ACHN (cell line): ENCODE measurements at regions not wholly inside any gene's neighbourhood (a gene's known extent, or its start where the extent isn't known, plus 50 kb on each side); places are given as distances from the start of the nearest gene placed in this dataset.
"Not testable (repeated sequence)": the region's sequence is repeated elsewhere in the genome, so short reads cannot be mapped to it uniquely, and the experiment has no call there.

ENCODE experiments used
- DNase-seq: peaks from one replicate; pipeline ENCODE4 v3.0.0-alpha.2; 2015
- in situ Hi-C: cut with HindIII; loops from 2 replicates; pipeline ENCODE4 v1.10.0; 2017; ENCODE audit warnings: low sequenced_read_pairs, low pct_ligation_motif_present, low pct_unique_long_range_greater_than_20kb

DNA sequence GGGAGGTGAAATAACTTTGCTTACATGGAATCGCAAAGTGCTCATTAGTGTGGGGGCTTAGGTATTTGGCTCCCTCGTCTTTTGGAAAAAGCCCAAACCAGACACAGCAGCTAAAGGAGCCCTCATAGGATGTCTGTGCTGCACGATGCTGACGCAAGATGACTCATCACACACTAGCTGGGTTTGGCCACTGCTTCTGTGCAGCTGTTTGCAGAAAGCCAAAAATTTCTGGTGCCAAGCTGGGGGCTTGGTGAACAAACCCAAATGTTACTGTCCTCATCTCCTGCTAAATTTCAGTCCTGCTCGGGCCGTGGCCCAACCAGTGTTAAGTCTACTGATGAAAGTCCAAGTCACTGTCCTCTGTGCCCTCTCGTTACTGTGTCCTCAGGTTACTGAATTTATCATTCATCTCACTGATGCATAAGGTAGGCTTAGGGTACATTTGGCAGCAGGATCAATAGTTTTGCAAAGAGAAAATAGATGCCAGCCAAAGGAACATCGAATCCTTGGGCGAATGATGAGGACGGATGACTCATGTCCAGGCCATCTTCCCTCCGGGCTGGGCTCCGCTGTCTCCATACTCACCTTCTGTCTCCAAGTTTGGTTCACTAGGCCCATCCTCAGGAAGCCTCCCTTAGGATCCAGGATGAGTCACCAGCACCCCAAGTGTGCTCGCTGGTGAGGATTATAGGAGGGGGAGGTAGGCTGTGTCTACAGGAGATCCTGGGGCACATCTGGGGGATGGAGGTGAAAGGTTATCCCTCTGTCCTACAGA lies 177.7 kb downstream of the ADSS2 start:
- in situ Hi-C loops: no loop called here

GRCh38 chr1:244276646-244277045 lies 175.1 kb downstream of the ADSS2 start:
- DNase-seq: no peak
- in situ Hi-C loops: no loop called here

More for the DNA sequence above, 177.7 kb downstream of the ADSS2 start:
- peak; percentile 91 for DNase-seq

GRCh38 chr1:244280201-244280600 lies 171.5 kb downstream of the ADSS2 start:
- in situ Hi-C loops: no loop called here
- no peak for DNase-seq

- DNase-seq: no peak
- in situ Hi-C loops: no loop called here
Observed at GRCh38 chr1:244280859-244281258, 170.8 kb downstream of the ADSS2 start.

- DNase-seq: no peak
- in situ Hi-C loops: no loop called here
Observed at GRCh38 chr1:244283772-244284171, 167.9 kb downstream of the ADSS2 start.

GRCh38 chr1:244284641-244285156 lies 167.0 kb downstream of the ADSS2 start:
- DNase-seq: no peak
- in situ Hi-C loops: no loop called here

GRCh38 chr1:244286341-244286740 lies 165.4 kb downstream of the ADSS2 start:
- in situ Hi-C loops: no loop called here
- DNase-seq: no peak

- in situ Hi-C loops: no loop called here
- DNase-seq: no peak
Observed at GRCh38 chr1:244287726-244288125, 164.0 kb downstream of the ADSS2 start.

GRCh38 chr1:244288663-244289062 lies 163.0 kb downstream of the ADSS2 start:
- in situ Hi-C loops: no loop called here
- DNase-seq: no peak

DNA sequence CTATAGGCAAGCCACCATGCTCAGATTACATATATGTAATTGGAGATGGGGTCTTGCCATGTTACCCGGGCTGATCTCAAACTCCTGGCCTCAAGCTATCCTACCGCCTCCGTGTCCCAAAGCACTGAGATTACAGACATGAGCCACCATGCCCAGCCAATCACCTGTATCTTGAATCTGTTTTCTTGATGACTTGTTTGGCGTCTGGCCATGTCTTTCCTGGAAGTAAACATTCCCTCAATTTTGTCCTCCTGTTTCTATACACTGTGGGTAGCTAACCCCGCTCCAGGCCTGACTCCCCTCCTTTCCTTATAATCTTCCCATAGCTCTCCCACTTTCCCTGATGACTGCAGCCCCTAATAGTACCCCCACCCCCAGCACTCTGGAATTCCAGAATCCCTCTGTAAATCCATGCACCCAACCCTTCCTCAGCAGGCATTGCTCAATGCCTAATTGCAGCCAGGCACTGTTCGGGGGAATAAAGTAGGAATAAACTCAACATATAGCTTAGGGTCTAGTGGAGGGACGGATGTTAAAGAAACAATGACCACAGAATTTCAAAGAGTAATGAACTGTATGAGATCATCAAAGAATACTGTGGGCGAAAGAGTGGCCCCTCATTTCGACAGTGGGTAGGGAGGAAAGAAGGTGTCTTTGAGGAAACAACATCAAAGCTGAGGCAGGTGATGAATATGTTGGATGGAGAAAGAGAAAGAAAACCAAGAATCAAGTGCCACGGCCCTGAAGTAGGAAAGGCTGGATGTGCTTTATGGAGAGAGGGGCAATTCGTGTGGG lies 161.5 kb downstream of the ADSS2 start:
- in situ Hi-C loops: no loop called here
- DNase-seq: no peak

GRCh38 chr1:244291236-244292201 lies 160.2 kb downstream of the ADSS2 start:
- in situ Hi-C loops: no loop called here
- no peak for DNase-seq

- DNase-seq: no peak
- in situ Hi-C loops: no loop called here
Observed at GRCh38 chr1:244294599-244295224, 157.0 kb downstream of the ADSS2 start.

DNA sequence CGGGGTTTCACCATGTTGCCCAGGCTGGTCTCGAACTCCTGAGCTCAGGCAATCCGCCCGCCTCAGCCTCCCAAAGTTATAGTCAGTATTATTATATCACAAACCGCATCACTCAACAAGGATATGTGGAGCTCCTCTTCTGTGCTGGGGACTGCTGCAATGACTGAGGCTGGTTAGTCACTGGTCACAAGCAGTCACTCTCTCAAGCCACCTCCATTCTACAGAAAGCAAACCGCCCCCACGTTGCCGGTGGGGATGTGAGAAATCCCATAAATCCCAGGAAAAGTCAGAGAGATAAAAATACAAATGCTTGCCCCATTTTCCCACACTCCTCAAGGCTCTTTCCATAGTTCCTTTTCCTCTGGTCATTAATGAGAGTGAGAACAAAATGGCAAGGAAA lies 155.7 kb downstream of the ADSS2 start:
- DNase-seq: no peak
- in situ Hi-C loops: no loop called here

GRCh38 chr1:244296447-244296846 lies 155.3 kb downstream of the ADSS2 start:
- in situ Hi-C loops: no loop called here
- DNase-seq: no peak

DNA sequence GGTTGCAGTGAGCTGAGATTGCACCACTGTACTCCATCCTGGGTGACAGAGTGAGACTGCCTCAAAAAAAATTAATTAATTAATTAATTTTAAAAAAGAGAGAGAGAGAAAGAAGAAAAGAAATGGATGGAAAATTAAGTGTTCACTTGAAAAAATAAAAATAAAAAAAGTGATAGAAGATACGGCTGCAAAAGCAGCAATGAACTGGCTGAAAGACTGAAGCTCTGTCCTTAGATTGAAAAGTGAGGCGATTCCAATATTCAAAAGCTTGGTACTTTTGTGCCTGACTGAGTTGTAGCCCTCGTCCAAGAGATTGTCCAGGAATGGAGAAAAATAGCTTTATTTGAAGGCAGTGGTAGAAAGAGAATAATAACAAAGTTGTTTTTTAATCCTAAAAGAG lies 154.6 kb downstream of the ADSS2 start:
- in situ Hi-C loops: no loop called here
- no peak for DNase-seq

- DNase-seq: no peak
- in situ Hi-C loops: no loop called here
Observed at GRCh38 chr1:244297616-244298015, 154.1 kb downstream of the ADSS2 start.

- DNase-seq, in situ Hi-C loops: not testable (repeated sequence)
Observed at GRCh38 chr1:244300029-244300375, 151.7 kb downstream of the ADSS2 start.

DNA sequence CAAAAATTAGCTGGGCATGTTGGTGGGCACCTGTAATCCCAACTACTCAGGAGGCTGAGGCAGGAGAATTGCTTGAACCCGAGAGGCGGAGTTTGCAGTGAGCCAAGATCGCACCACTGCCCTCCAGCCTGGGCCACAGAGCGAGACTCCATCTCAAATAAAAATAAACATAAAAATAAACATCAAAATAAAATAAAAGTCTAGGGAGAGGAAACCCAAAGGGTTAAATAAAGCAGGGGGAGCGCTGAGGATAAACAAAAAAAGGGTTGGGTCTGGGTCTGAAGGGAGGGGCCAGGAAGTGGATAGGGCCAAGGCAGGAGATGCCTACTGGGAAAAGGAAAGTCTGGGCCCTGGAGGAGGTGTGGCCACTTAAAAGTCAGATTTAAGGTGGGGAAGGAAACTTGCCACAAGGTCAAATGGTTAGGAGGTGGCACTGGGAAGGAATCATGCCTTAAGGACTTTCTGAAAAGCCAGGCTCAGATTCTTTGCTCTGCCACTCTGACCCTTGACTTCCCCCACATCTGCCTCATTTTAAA lies 150.0 kb downstream of the ADSS2 start:
- no peak for DNase-seq

More for the DNA sequence above, 150.0 kb downstream of the ADSS2 start:
- in situ Hi-C loops: no loop called here
